ENCODE measurements at regions not wholly inside any gene's neighbourhood (a gene's known extent, or its start where the extent isn't known, plus 50 kb on each side); places are given as distances from the start of the nearest gene placed in this dataset.

GRCh38 chr11:77530879-77531278, 57.0 kb upstream of the PAK1 start:
- Histone ChIP-seq H3K27me3 (ENCODE audit: control insufficient read depth in 4 of 4, insufficient read depth in 4 of 4, low read length in 3 of 4) (no peaks in the 10 kb centered on the region), H3K9me3 (ENCODE audit: control insufficient read depth in 4 of 4, low read length in 3 of 4) (no peaks in the 10 kb centered on the region), H3K27ac (ENCODE audit: low read depth in 1 of 2, low read length in 2 of 2) (no peak overlapping the region), H3K9ac (ENCODE audit: low read depth in 1 of 2, low read length in 2 of 2) (no peak overlapping the region), H3K4me1 (ENCODE audit: control insufficient read depth in 4 of 4, insufficient read depth in 4 of 4, low read length in 3 of 4) (no peaks in the 10 kb centered on the region), H3K4me3 (ENCODE audit: low read depth in 1 of 3, low read length in 3 of 3) (no peak overlapping the region), H3K36me3 (ENCODE audit: control insufficient read depth in 4 of 4, insufficient read depth in 3 of 4, low read depth in 1 of 4, low read length in 3 of 4) (no peaks in the 10 kb centered on the region)
- TF ChIP-seq HNF4A (conservative IDR thresholded peaks at IDR 0.05) (no peak), TAF1 (conservative IDR thresholded peaks at IDR 0.05) (no peak), GABPA (IDR thresholded peaks at IDR 0.05 in 1 of 2, conservative IDR thresholded peaks at IDR 0.05 in 1 of 2) (no peak), FOXA2 (IDR thresholded peaks at IDR 0.05) (no peak), RXRA (IDR thresholded peaks at IDR 0.05) (no peak), FOXA1 (IDR thresholded peaks at IDR 0.05) (no peak), EGR1 (IDR thresholded peaks at IDR 0.05; ENCODE audit: low read depth in 2 of 2) (no peak), YY1 (IDR thresholded peaks at IDR 0.05) (no peak), NR2F2 (IDR thresholded peaks at IDR 0.05) (no peak), HNF4G (IDR thresholded peaks at IDR 0.05) (no peak), MAX (IDR thresholded peaks at IDR 0.05) (no peak), JUND (IDR thresholded peaks at IDR 0.05) (no peak), SP1 (IDR thresholded peaks at IDR 0.05) (no peak), RAD21 (IDR thresholded peaks at IDR 0.05) (no peak)
- TF ChIP-seq, protein P1, sequence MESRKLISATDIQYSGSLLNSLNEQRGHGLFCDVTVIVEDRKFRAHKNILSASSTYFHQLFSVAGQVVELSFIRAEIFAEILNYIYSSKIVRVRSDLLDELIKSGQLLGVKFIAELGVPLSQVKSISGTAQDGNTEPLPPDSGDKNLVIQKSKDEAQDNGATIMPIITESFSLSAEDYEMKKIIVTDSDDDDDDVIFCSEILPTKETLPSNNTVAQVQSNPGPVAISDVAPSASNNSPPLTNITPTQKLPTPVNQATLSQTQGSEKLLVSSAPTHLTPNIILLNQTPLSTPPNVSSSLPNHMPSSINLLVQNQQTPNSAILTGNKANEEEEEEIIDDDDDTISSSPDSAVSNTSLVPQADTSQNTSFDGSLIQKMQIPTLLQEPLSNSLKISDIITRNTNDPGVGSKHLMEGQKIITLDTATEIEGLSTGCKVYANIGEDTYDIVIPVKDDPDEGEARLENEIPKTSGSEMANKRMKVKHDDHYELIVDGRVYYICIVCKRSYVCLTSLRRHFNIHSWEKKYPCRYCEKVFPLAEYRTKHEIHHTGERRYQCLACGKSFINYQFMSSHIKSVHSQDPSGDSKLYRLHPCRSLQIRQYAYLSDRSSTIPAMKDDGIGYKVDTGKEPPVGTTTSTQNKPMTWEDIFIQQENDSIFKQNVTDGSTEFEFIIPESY (IDR thresholded peaks at IDR 0.05): no peak
- TF ChIP-seq, protein P2, sequence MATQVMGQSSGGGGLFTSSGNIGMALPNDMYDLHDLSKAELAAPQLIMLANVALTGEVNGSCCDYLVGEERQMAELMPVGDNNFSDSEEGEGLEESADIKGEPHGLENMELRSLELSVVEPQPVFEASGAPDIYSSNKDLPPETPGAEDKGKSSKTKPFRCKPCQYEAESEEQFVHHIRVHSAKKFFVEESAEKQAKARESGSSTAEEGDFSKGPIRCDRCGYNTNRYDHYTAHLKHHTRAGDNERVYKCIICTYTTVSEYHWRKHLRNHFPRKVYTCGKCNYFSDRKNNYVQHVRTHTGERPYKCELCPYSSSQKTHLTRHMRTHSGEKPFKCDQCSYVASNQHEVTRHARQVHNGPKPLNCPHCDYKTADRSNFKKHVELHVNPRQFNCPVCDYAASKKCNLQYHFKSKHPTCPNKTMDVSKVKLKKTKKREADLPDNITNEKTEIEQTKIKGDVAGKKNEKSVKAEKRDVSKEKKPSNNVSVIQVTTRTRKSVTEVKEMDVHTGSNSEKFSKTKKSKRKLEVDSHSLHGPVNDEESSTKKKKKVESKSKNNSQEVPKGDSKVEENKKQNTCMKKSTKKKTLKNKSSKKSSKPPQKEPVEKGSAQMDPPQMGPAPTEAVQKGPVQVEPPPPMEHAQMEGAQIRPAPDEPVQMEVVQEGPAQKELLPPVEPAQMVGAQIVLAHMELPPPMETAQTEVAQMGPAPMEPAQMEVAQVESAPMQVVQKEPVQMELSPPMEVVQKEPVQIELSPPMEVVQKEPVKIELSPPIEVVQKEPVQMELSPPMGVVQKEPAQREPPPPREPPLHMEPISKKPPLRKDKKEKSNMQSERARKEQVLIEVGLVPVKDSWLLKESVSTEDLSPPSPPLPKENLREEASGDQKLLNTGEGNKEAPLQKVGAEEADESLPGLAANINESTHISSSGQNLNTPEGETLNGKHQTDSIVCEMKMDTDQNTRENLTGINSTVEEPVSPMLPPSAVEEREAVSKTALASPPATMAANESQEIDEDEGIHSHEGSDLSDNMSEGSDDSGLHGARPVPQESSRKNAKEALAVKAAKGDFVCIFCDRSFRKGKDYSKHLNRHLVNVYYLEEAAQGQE (IDR thresholded peaks at IDR 0.05): no peak
- TF ChIP-seq, protein P3, sequence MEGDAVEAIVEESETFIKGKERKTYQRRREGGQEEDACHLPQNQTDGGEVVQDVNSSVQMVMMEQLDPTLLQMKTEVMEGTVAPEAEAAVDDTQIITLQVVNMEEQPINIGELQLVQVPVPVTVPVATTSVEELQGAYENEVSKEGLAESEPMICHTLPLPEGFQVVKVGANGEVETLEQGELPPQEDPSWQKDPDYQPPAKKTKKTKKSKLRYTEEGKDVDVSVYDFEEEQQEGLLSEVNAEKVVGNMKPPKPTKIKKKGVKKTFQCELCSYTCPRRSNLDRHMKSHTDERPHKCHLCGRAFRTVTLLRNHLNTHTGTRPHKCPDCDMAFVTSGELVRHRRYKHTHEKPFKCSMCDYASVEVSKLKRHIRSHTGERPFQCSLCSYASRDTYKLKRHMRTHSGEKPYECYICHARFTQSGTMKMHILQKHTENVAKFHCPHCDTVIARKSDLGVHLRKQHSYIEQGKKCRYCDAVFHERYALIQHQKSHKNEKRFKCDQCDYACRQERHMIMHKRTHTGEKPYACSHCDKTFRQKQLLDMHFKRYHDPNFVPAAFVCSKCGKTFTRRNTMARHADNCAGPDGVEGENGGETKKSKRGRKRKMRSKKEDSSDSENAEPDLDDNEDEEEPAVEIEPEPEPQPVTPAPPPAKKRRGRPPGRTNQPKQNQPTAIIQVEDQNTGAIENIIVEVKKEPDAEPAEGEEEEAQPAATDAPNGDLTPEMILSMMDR (IDR thresholded peaks at IDR 0.05; ENCODE audit: low read depth, low read length, missing input control): no peak
- TF ChIP-seq, protein P4, sequence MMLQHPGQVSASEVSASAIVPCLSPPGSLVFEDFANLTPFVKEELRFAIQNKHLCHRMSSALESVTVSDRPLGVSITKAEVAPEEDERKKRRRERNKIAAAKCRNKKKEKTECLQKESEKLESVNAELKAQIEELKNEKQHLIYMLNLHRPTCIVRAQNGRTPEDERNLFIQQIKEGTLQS (IDR thresholded peaks at IDR 0.05): no peak
- 74% methylated on average over 1 of the region's 1 CpG for WGBS
- DNase-seq (ENCODE audit: low spot score): no peak
